Lower leg skin (tissue), 4 donors: ENCODE measurements at regions not wholly inside any gene's neighbourhood (a gene's known extent, or its start where the extent isn't known, plus 50 kb on each side); places are given as distances from the start of the nearest gene placed in this dataset.

Source experiments
- DNase-seq, 2 donors: peaks; one replicate each; pipeline ENCODE4 v3.0.0-alpha.2; 2019; ENCODE audit warnings: low spot score in 2 of 2
- H3K4me3 ChIP-seq: fragments of 200-600 bp; sonication (generic); 2 replicates; pipeline ENCODE4 v1.5.1; 2017; ENCODE audit warnings: mild to moderate bottlenecking, low read depth; ENCODE audit not compliant: poor library complexity, severe bottlenecking
- POLR2A ChIP-seq, 2 donors: fragments of 450-650 bp; IDR thresholded peaks; one replicate each; pipeline ENCODE4 v1.6.1; 2016 to 2017; ENCODE audit warnings: antibody characterized with exemption in 2 of 2, mild to moderate bottlenecking in 1 of 2, moderate library complexity in 1 of 2
- WGBS, 2 donors: methylation state at CpG; one replicate each; pipeline ENCODE4 v1.1.5; 2018; 5-methylcytosine and 5-hydroxymethylcytosine counted together
- intact Hi-C: fragments of 100-400 bp; cut with DNase I; formaldehyde crosslinking; loops from one replicate; pipeline ENCODE4 v1.15.0; 2023; ENCODE audit warnings: low total_unique reads
- TF ChIP-seq, protein P1 (sequence below), 3 donors: fragments of 450-650 bp; IDR thresholded peaks; one replicate each; pipeline ENCODE4 v1.5.1; 2016; ENCODE audit warnings: antibody characterized with exemption in 3 of 3, mild to moderate bottlenecking in 3 of 3, moderate library complexity in 2 of 3

DNA sequence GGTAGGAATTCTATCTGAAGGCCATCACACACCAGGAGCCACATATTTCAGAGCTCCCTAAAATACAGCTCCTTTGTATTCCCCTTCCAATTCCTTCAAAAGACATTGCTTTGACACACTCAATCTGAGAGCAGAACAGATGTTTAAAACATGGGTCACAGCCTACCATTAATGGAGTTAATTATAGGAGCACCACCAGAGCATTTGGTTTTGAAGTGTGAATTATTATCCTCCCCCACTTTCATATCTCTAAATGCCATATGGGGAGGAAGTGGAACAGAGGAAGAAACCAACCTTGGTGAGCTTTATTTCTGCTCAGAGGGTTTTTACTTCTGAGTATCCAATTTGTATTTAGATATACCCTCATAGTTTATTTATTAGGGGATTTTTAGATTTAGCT lies 50.7 kb upstream of the TNFRSF21 start:
- intact Hi-C loops, result no loop called here
- TF ChIP-seq, protein P1, sequence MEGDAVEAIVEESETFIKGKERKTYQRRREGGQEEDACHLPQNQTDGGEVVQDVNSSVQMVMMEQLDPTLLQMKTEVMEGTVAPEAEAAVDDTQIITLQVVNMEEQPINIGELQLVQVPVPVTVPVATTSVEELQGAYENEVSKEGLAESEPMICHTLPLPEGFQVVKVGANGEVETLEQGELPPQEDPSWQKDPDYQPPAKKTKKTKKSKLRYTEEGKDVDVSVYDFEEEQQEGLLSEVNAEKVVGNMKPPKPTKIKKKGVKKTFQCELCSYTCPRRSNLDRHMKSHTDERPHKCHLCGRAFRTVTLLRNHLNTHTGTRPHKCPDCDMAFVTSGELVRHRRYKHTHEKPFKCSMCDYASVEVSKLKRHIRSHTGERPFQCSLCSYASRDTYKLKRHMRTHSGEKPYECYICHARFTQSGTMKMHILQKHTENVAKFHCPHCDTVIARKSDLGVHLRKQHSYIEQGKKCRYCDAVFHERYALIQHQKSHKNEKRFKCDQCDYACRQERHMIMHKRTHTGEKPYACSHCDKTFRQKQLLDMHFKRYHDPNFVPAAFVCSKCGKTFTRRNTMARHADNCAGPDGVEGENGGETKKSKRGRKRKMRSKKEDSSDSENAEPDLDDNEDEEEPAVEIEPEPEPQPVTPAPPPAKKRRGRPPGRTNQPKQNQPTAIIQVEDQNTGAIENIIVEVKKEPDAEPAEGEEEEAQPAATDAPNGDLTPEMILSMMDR (IDR thresholded peaks at IDR 0.05), result no peak
- no peak for TF ChIP-seq POLR2A (IDR thresholded peaks at IDR 0.05)
- no peak for DNase-seq
- H3K4me3 ChIP-seq, result no peak overlapping the region

GRCh38 chr6:47362857-47363461 lies 53.3 kb upstream of the TNFRSF21 start:
- WGBS, 2 donors, result 89% methylated on average over 10 of the region's 10 CpGs
- DNase-seq, result no peak
- intact Hi-C loops, result no loop called here
- no peak for TF ChIP-seq POLR2A (IDR thresholded peaks at IDR 0.05)
- TF ChIP-seq, protein P1 (IDR thresholded peaks at IDR 0.05), result no peak
- H3K4me3 ChIP-seq, result no peak overlapping the region

DNA sequence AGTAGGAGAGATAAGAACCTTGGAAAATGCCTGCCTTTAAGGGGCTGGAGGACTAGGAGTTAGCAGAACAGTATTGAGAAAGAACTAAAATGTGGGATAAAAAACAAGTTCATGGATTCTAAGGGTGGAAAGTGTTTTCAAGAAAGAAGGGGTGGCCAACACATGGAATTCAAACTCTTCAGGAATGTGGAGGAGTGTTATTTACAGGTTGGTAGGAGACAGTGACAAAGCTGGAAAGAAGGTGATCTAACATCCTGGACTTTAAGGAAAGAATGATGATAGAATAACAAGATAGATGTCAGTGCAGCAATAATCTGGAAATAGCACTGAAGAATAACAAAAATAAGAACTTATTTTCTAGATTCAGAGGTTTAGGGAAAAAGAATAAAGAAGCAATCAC lies 54.0 kb upstream of the TNFRSF21 start:
- TF ChIP-seq, protein P1 (IDR thresholded peaks at IDR 0.05), result no peak
- no peak for TF ChIP-seq POLR2A (IDR thresholded peaks at IDR 0.05)
- DNase-seq, result no peak
- intact Hi-C loops, result no loop called here
- H3K4me3 ChIP-seq, result no peak overlapping the region

DNA sequence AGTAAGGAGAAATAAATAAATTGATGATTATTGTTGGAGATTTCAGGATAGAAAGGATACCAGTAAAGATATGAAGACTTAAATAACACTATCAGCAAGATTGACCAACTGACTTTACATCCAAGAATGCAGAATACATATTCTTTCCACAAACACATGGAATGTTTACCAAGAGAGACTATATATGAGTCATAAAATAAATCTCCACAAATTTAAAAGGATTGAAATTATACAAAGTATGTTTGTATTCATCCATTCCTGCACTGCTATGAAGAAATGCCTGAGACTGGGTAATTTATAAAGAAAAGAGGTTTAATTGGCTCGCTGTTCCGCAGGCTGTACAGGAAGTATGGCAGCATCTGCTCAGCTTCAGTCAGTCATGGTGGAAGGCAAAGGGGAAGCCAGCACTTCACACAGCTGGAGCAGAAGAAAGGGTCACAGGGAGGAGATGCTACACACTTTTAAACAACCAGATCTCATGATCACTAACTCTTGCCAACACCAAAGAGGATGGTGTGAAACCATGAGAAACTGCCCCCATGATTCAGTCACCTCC lies 56.7 kb upstream of the TNFRSF21 start:
- no peak overlapping the region for H3K4me3 ChIP-seq
- no peak for TF ChIP-seq POLR2A (IDR thresholded peaks at IDR 0.05)
- TF ChIP-seq, protein P1 (IDR thresholded peaks at IDR 0.05), result no peak
- DNase-seq, result no peak
- 85 to 88% methylated on average over 2 of the region's 2 CpGs for WGBS, 2 donors
- intact Hi-C loops, result no loop called here

DNA sequence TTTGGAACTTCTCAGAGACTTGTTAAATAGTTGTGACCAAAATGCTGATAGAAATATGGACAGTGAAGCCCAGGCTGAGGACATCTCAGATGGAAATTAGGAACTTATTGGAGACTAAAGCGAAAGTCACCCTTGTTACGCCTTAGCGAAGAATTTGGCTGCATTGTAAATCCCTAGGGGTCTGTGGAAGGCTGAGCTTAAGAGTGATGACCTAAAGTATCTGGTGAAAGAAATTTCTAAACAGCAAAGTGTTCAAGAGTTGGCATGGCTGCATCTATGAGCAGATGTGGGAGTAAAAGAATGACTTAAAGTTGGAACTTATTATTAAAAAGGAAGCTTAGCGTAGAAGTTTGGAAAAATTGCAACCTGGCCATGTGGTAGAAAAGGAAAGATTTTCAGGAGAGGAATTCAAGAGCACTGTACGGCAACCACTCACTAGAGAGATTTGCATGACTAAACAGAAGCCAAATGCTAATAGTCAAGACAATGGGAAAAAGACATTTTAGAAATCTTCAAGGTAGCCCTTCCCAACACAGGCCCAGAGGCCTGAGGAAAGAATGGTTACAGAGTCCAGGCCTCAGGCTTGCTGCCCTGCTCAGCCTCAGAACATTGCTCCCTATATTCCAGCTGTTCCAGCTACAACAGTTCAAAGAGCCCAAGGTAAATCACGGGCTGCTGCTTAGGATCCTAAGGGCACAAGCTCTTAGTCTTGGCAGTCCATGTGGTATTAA lies 61.6 kb upstream of the TNFRSF21 start:
- 75 to 92% methylated on average over 6 of the region's 6 CpGs for WGBS, 2 donors
- no peak for DNase-seq
- intact Hi-C loops, result no loop called here
- no peak overlapping the region for H3K4me3 ChIP-seq
- TF ChIP-seq POLR2A (IDR thresholded peaks at IDR 0.05), result no peak
- TF ChIP-seq, protein P1 (IDR thresholded peaks at IDR 0.05), result no peak
